Islet precursor cell (in vitro differentiated cells): ENCODE measurements at regions not wholly inside any gene's neighbourhood (a gene's known extent, or its start where the extent isn't known, plus 50 kb on each side); places are given as distances from the start of the nearest gene placed in this dataset.

Source experiments
- DNase-seq: peaks from one replicate; pipeline ENCODE4 v3.0.0-alpha.2; 2018

- DNase-seq = no peak
Measured at GRCh38 chr16:63575041-63575440, 1538.8 kb upstream of the CDH8 start.

GRCh38 chr16:63568164-63568563, 1531.9 kb upstream of the CDH8 start:
- no peak for DNase-seq

GRCh38 chr16:63563819-63564505, 1527.7 kb upstream of the CDH8 start:
- no peak for DNase-seq

DNA sequence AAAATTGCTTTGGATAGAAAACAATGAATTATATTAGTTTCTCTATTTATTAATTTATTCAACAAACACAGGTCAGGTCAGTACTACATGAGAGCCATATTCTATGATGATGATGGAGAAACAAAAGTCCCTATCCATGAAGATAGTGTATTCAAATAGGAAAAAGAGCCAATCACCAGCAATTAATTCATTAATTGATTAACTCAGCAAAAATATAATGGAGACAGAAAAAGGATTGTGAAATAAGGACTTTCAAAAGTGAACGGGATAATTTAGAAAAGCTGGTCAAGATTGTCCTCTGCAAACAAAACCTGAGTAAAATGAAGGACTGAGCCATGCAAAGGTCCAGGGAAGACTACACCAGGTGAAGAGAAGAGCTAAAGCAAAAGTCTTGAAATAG, 1517.7 kb upstream of the CDH8 start:
- no peak for DNase-seq

- no peak for DNase-seq
Measured at GRCh38 chr16:63539276-63539675, 1503.0 kb upstream of the CDH8 start.

DNA sequence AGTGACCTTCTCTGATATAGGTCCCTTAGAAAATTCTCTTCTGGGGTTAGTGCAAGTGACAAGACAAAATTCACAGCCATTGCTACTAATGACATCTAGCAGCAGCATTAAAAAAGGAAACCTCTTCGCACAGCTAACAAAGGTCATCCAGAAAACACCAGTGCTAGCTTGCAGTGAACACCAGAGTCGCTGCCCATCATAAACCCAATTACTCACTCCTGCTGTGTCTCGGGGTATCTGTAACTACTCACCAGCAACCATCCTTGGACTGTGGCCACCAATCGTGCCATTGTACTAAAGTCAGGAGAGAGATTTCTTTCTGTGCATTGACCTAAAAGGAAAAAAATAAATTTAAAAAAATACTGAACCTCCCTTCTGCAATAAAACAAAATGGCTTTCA, 1494.7 kb upstream of the CDH8 start:
- DNase-seq = no peak

GRCh38 chr16:63530208-63530607, 1494.0 kb upstream of the CDH8 start:
- DNase-seq = no peak

DNA sequence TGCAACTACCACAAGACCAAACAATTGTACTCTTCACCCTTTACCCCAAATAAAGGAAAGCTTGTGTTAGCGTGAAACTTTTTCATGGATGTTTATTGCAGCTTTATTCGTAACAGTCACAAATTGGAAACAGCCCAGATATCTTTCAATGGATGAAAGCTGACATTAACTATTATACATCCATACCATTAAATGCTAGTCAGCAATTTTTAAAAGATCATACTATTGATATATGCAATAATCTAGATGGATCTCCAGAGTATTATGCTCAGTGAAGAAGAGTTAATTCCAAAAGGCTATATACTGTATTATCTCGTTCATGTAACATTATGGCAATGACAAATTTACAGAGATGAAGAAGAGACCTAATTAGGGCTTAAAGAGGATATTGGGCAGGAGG, 1491.2 kb upstream of the CDH8 start:
- no peak for DNase-seq

DNA sequence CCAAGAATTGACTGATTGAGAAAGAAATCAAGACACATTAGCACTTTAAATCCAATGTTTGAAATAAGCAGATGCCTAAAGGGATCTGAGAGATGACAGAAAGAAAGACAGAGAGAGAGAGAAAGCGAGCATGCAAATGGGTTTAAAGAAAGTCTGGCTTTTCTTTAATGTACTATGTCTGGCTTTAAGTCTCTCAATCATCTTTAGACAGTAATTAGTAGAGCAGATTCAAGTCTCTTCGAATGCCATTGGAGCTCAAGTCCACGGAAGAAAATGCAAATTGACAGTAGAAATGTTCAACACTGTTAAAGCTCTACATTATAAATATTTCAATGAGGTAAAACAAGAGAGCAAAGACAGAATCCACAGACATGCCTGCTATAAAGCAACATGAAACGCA, 1480.2 kb upstream of the CDH8 start:
- no peak for DNase-seq

DNA sequence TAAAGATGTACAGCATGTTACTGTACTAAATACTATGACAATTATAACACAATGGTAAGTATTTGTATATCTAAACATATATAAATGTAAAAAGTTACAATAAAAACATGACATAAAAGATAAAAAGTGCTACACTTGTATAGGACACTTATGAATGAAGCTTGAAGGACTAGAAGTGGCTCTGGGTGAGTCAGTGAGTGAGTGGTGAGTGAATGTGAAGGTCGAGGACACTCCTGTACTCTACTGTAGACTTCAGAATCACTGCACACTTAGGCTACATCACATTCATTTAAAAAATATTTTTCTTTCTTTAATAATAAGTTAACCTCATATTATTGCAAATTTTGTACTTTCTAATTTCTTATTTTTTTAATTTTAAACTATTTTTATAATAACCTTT, 1476.7 kb upstream of the CDH8 start:
- DNase-seq = no peak

DNA sequence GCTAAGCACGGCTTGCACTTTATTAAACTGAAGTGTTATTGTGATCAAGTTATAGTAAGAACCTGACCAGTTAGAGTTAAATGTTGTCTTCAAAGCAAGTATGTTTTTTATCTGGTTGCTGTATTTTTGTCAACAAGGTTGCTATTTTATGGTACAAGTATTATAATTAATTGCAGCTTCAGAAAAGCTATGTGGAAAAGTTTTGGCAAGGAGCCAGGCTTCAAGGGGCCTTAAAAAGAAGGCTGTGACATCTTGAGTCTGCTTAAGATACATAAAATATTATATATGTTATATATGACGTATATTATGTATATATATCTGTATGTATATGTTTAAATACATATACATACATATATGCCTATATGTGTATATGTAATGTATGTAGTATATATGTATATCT, 1461.2 kb upstream of the CDH8 start:
- DNase-seq = no peak

- no peak for DNase-seq
Measured at GRCh38 chr16:63496282-63496681, 1460.0 kb upstream of the CDH8 start.

GRCh38 chr16:63488955-63489354, 1452.7 kb upstream of the CDH8 start:
- DNase-seq = no peak

DNA sequence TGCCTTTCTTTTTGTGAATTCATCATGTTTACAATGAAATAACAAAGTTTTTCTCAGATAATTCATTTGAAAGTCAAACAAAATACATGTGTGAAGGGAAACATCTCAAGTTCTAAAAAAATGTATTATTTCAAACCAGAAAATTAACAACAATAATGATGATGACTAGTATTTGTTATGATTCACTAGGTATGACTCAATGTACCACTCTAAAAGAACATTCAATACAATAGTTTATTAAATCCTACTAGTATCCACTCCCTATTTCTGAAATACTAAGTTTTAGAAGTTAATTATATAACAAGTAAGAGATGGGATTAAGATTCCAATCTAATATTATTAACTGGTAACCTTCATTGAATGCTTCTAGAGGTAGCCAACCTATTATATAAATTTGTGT, 1444.8 kb upstream of the CDH8 start:
- no peak for DNase-seq

DNA sequence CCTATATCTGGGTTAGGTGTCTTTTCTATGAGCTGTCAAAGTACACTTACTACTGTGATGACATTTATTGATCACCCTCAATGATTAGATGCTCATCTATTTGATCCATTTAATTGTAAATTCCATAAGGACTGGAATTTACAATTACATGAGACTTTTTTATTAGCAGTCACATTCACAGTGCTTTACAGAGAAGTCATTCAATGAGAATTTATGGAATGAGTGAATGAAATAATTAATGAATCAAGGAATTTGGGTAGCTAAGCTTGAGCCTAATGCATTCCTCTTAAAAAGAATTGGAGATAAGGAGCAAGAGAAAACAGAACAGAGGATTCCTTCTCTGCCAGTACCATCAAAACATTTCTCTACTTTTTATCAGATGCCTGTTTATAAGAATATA, 1437.5 kb upstream of the CDH8 start:
- DNase-seq = no peak

DNA sequence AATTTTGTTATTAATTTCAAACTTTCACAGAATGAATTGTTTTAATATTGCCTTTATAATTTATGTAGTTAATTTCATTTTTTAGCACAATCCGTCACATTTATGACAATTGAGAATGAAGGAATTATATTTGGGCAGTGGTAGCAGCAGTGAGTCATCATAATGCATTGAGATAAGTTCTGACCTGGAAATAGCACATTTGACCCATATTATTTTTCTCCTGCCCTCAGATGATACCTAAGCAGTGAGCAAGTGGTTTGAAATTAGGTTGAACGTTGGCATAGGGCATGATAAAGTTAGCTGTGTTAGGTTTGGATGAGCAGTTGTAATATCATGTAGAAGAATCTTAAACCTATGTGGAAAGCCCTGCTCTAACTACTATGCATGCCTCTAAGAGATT, 1431.3 kb upstream of the CDH8 start:
- DNase-seq = no peak

GRCh38 chr16:63462316-63462715, 1426.1 kb upstream of the CDH8 start:
- no peak for DNase-seq

DNA sequence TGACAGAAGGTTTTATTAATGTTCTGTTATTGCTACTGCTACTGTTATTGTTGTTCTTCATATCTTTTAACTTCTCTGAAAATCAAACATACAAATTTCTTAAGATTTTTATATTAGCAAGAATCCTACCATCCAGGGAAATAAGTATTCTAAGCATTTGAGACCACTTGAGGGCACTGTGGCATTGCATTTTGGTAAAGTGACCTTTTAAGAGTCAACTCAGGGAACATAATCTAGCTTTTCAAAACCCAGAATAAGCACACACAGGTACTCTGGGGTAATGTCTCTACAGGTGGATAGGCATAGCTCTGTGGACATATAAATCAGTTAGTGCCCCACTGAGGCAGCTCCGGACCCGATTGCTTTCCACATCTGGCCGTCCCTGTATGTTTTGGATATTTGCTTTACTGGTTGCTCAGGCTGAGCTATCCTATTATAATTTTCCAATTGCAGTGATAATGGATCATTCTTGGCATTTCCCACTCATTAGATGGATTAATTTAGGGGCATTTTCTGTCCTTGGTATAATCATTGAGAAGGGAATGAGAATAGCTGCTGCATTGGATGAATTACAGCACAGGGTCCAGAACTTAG, 1425.1 kb upstream of the CDH8 start:
- no peak for DNase-seq

DNA sequence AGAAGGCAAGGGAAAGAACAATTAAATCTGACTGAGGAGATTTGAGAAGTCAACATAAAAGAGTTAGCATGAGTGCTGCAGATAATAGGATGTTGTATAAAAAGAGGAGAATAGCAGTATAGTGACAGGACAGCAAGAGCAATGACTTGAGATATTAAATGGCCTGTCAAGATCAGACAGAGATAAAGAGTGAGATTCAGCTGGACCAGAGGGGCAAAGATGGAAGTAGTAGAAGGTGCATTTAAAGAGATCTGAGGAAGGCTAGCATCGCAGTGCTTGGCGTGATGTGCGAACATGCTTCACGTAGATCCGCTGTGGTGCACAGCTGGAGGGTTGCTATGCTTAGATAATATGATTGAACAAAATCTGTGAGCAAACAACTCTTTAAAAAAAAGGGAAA, 1422.6 kb upstream of the CDH8 start:
- DNase-seq = no peak

DNA sequence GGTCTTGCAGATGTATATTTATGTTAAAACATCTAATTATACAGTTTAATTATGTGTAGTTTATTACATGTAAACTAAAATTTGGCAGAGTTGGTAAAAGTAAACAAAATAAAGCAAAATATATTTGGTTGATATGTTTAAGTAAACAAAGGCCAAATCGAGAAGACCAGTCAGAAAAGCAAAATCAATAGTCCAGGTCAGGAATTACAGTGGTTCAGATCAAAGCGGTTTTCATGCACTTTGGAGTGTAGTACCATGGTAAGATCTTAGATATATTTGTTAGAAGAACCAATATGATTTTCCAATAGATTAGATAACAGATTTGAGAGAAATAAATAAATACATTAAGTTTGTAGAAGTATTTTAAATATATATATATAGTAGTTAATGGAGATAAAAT, 1421.6 kb upstream of the CDH8 start:
- no peak for DNase-seq

- no peak for DNase-seq
Measured at GRCh38 chr16:63453261-63453660, 1417.0 kb upstream of the CDH8 start.

DNA sequence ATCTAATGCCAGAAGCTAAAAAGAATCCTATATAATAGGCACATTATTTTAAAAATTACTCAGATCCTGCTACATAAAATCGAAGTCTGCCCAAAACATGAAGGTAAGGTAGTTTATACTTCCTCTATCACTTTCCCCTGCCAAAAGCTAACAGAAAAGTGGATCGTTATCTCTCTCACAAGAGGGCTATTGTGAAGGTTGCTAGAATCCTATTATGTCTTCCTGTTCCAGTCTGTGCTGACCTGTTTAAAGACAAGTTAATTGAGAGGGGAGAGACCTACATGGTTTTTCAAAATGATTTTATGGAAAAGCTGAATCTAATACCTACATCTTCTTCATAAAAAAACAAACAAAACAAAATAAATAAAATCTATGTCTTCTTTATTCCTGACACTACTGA, 1410.9 kb upstream of the CDH8 start:
- no peak for DNase-seq

- no peak for DNase-seq
Measured at GRCh38 chr16:63442246-63442645, 1406.0 kb upstream of the CDH8 start.

DNA sequence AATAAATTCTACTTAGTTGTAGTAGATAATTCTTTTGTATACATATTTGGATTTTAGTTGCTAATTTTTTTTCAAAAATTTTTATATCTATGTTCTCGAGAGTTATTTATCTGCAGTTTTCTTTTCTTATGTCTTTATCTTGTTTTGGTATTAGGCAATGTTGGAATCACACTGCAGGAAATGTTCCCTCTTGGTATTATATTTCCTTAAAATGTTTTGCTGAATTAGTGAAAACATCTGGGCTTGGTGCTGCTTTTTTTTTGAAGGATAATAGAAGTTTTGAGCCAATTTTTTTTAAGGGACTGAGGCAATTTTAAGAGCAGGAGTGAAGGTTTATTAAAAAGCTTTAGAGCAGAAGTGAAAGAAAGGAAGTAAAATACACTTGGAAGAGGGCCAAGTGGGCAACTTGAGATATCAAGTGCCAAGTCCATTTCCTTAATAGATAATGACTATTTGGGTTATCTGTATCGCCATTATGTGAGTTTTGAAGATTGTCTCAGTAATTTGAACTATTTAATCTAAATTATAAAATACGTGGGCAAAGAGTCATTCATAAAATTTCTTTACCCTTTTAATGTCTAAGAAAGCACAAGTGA, 1390.1 kb upstream of the CDH8 start:
- no peak for DNase-seq

GRCh38 chr16:63422715-63423114, 1386.5 kb upstream of the CDH8 start:
- DNase-seq = no peak
